DMS153 (cell line): ENCODE measurements at regions not wholly inside any gene's neighbourhood (a gene's known extent, or its start where the extent isn't known, plus 50 kb on each side); places are given as distances from the start of the nearest gene placed in this dataset.

Experiments used
- DNase-seq: peaks from one replicate; lab custom pipeline; 2025; lab: John Stamatoyannopoulos, UW

DNA sequence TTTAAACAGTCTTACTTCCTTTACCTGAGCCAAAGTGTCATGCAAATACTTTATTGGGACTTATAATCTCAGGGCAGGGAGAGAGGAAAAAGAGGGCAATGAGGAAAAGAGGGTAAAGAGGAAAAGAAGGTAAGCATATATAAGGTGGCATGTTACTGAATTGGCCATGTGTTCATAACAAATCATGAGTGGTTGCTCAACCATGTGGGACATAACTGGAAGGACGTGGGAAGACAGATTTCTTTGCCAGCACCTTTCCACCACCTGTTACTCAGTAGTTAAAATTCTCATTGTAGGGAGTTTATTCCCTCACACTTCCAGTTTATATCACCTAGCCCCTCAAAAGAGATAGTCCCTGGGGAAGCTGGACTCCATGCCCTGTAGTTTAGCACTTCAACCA lies 54.7 kb upstream of the TPRG1 start:
- DNase-seq, result no peak

DNA sequence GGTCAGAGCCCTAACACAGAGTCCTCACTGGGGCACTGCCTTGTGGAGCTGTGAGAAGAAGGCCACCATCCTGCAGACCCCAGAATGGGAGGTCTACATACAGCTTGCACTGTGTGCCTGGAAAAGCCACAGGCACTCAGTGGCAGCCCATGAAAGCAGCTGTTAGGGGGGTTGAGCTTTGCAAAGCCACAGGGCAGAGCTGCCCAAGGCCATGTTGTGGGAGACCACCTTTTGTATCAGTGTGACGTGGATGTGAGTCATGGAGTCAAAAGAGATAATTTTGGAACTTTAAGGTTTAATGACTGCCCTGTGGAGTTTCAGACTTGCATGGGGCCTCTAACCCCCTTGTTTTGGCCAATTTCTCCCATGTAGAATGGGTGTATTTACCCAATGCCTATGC lies 52.9 kb upstream of the TPRG1 start:
- DNase-seq, result no peak

DNA sequence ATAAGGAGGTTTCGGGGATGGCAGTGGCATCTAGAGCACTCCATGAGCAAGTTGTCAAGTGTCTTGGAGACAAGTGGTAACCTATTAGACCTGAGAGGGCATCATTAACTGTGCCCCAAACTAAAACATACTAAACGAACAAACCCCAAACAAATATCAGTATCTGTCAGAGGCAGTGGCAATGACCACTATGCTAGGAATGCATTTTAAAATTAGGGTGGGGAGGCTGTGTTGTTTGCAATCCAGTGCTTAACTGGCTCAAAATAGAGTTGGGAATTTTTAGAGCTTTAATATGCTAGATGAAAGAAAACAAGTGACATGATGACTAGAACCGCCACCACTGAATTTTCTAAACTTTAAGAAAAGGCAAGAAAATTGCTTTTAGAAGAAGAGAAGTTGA lies 51.8 kb upstream of the TPRG1 start:
- no peak for DNase-seq

- DNase-seq, result no peak
Measured at GRCh38 chr3:189121092-189121491, 50.7 kb upstream of the TPRG1 start.
